Uterus (tissue), 3 donors: ENCODE measurements at regions not wholly inside any gene's neighbourhood (a gene's known extent, or its start where the extent isn't known, plus 50 kb on each side); places are given as distances from the start of the nearest gene placed in this dataset.

Experiments used
- DNase-seq, 2 donors: peaks; one replicate each; pipeline ENCODE4 v3.0.0-alpha.2; 2019 to 2020
- H3K27ac ChIP-seq, 2 donors: fragments of 200-600 bp; sonication (generic); 1 replicate in 1 of 2; 2 replicates in 1 of 2; pipeline ENCODE4 v1.5.1; 2016 to 2018
- H3K27me3 ChIP-seq, 2 donors: fragments of 200-600 bp; sonication (generic); one replicate each; pipeline ENCODE4 v1.5.1; 2018 to 2019; ENCODE audit warnings: control low read depth in 1 of 2
- H3K36me3 ChIP-seq, 2 donors: fragments of 200-600 bp; sonication (generic); one replicate each; pipeline ENCODE4 v1.5.1; 2019; ENCODE audit warnings: control low read depth in 1 of 2
- H3K4me1 ChIP-seq, 2 donors: fragments of 200-600 bp; sonication (generic); one replicate each; pipeline ENCODE4 v1.5.1; 2018 to 2019; ENCODE audit warnings: control low read depth in 1 of 2
- H3K4me3 ChIP-seq, 2 donors: fragments of 200-600 bp; sonication (generic); 1 replicate in 1 of 2; 2 replicates in 1 of 2; pipeline ENCODE4 v1.5.1; 2018 to 2019; ENCODE audit warnings: mild to moderate bottlenecking in 1 of 2
- H3K9me3 ChIP-seq, 2 donors: fragments of 200-600 bp; sonication (generic); one replicate each; pipeline ENCODE4 v1.5.1; 2019; ENCODE audit warnings: control low read depth in 1 of 2
- POLR2A ChIP-seq, 2 donors: fragments of 450-650 bp; IDR thresholded peaks; one replicate each; pipeline ENCODE4 v1.6.1; 2016; ENCODE audit warnings: antibody characterized with exemption in 2 of 2, mild to moderate bottlenecking in 1 of 2, moderate library complexity in 1 of 2
- intact Hi-C: fragments of 100-400 bp; cut with DNase I; formaldehyde crosslinking; loops from one replicate; pipeline ENCODE4 v1.15.1; 2023; ENCODE audit warnings: low total_unique reads
- TF ChIP-seq, protein P1 (sequence below), 4 experiments: fragments of 200-600 bp in 2 of 4; fragments of 450-650 bp in 2 of 4; sonication (generic) in 2 of 4; IDR thresholded peaks; one replicate each; pipeline ENCODE4 v1.5.1; 2016 to 2019; ENCODE audit warnings: antibody characterized with exemption in 4 of 4, mild to moderate bottlenecking in 2 of 4, moderate library complexity in 1 of 4
- donor health status: DM: yes; HTN: yes; CAD: no.

DNA sequence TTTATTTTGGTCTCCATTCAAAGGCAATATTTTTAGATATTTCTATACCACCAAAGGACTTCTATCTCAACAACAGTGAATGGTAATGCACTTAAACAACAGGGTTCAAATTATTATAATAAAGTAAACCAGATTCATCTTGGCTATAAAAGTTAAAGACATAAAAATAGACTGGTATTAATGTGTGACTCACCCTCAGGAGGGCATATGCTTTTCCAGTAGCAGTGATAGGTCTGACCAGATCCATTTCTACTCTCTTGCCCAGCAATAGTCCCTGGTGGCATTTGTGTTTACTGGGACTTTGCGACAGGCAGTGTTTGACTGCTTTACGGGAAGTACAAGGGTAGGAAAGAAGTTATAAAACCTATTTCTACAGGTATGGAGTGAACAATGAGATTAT is 353.2 kb upstream of the ATP2B1 start:
- Histone ChIP-seq H3K36me3 (no peaks in the 10 kb centered on the region), H3K9me3 (no peaks in the 10 kb centered on the region), H3K4me1 (no peaks in the 10 kb centered on the region), H3K27me3 (no peaks in the 10 kb centered on the region), H3K27ac (no peak overlapping the region), H3K4me3 (no peak overlapping the region)
- DNase-seq: no peak
- TF ChIP-seq, protein P1, sequence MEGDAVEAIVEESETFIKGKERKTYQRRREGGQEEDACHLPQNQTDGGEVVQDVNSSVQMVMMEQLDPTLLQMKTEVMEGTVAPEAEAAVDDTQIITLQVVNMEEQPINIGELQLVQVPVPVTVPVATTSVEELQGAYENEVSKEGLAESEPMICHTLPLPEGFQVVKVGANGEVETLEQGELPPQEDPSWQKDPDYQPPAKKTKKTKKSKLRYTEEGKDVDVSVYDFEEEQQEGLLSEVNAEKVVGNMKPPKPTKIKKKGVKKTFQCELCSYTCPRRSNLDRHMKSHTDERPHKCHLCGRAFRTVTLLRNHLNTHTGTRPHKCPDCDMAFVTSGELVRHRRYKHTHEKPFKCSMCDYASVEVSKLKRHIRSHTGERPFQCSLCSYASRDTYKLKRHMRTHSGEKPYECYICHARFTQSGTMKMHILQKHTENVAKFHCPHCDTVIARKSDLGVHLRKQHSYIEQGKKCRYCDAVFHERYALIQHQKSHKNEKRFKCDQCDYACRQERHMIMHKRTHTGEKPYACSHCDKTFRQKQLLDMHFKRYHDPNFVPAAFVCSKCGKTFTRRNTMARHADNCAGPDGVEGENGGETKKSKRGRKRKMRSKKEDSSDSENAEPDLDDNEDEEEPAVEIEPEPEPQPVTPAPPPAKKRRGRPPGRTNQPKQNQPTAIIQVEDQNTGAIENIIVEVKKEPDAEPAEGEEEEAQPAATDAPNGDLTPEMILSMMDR (IDR thresholded peaks at IDR 0.05): no peak
- no peak for TF ChIP-seq POLR2A (IDR thresholded peaks at IDR 0.05)
- intact Hi-C loops: no loop called here

DNA sequence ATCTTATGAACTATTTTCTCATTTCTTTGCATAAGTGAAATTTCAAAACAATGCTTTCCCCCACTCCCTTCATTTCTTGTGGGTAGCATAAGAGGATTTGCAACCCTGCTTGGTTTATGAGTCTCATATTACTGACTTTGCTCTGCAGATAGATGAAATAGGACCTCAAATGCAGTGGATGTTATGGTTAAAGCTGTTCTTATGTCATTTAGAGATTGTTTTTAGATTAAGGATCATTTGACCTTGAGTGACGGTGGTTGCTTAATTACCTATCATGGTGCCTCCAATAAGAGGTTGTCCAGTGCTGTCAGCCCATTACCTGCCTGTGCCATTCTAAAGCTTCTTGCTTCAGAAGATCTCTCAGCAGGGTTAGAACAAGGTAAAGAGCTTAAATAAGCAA is 351.4 kb upstream of the ATP2B1 start:
- Histone ChIP-seq H3K4me3 (no peak overlapping the region), H3K27me3 (no peaks in the 10 kb centered on the region), H3K36me3 (no peaks in the 10 kb centered on the region), H3K9me3 (no peaks in the 10 kb centered on the region), H3K27ac (no peak overlapping the region), H3K4me1 (no peaks in the 10 kb centered on the region)
- no peak for TF ChIP-seq POLR2A (IDR thresholded peaks at IDR 0.05)
- TF ChIP-seq, protein P1 (IDR thresholded peaks at IDR 0.05): no peak
- intact Hi-C loops: no loop called here
- no peak for DNase-seq

DNA sequence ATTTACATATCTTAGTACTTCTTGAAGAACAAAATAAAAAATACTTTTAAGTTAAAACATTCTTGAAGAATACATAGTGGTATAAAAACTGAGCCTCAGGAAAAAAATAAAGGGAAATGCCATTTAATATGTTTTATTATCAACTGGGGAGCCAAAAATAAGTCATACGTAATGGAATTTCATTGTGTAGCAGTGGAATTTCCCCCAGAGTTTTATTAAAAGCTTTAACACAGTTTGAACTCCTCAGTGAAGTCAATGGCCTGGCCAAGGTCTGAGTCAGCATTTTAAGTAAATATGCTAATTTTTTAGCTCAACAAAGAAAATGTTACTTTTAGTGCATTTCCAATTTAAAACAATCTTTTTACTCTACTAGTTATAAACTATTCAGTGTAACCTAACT is 350.1 kb upstream of the ATP2B1 start:
- no peak overlapping the region for H3K4me3 ChIP-seq
- no peaks in the 10 kb centered on the region for H3K27me3 ChIP-seq
- TF ChIP-seq POLR2A (IDR thresholded peaks at IDR 0.05): no peak
- TF ChIP-seq, protein P1 (IDR thresholded peaks at IDR 0.05): no peak
- no peaks in the 10 kb centered on the region for H3K9me3 ChIP-seq
- no peaks in the 10 kb centered on the region for H3K4me1 ChIP-seq
- DNase-seq: no peak
- no peaks in the 10 kb centered on the region for H3K36me3 ChIP-seq
- intact Hi-C loops: no loop called here
- H3K27ac ChIP-seq: no peak overlapping the region

DNA sequence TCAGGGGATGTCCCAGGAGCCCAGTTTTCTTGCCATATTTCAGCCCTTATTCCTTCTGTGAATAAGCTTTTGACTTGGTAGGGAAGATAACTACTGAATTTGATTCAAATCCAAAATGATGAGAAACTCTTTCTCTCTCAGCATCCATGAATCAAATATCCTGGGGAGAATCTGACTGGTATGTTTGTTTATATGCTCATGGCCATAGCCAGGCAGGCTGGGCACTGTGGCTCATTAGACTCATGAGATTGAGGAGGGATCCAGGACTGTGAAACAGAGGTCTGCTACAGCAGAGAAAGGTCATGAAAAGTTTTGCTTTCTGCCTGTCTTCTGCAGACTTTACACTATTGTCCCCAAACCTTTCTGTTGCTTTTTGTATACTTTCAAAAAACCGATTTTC is 346.4 kb upstream of the ATP2B1 start:
- no peak overlapping the region for H3K27ac ChIP-seq
- H3K27me3 ChIP-seq: no peaks in the 10 kb centered on the region
- TF ChIP-seq POLR2A (IDR thresholded peaks at IDR 0.05): no peak
- TF ChIP-seq, protein P1 (IDR thresholded peaks at IDR 0.05): no peak
- H3K4me1 ChIP-seq: no peaks in the 10 kb centered on the region
- DNase-seq: no peak
- H3K4me3 ChIP-seq: no peak overlapping the region
- H3K9me3 ChIP-seq: no peaks in the 10 kb centered on the region
- intact Hi-C loops: no loop called here
- H3K36me3 ChIP-seq: no peaks in the 10 kb centered on the region

DNA sequence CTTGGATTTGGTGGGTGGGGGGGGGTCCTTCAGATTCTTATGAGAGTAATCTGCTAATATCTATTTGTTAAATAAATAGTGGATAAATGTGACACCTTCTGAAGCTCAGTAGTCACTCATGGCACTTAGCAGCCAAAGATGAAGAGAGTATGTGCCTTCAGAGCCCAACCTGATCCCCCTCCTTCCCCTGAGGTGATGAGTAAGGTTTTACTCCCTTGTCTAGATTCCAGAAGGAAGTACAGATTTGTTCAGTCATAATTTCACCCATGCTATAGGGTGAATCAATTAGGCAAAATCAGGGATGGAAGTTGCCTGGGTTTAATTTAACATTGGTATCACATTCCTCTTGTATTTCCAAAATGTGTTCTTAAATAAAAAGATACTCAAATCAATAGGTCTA is 340.3 kb upstream of the ATP2B1 start:
- Histone ChIP-seq H3K4me1 (no peaks in the 10 kb centered on the region), H3K9me3 (no peaks in the 10 kb centered on the region), H3K36me3 (no peaks in the 10 kb centered on the region), H3K27me3 (no peaks in the 10 kb centered on the region), H3K4me3 (no peak overlapping the region), H3K27ac (no peak overlapping the region)
- TF ChIP-seq, protein P1 (IDR thresholded peaks at IDR 0.05): no peak
- no peak for TF ChIP-seq POLR2A (IDR thresholded peaks at IDR 0.05)
- no peak for DNase-seq
- intact Hi-C loops: no loop called here
